NCI-H2029 (cell line): ENCODE measurements at regions not wholly inside any gene's neighbourhood (a gene's known extent, or its start where the extent isn't known, plus 50 kb on each side); places are given as distances from the start of the nearest gene placed in this dataset.
"Not testable (repeated sequence)": the region's sequence is repeated elsewhere in the genome, so short reads cannot be mapped to it uniquely, and the experiment has no call there.

Experiments
- DNase-seq: peaks from one replicate; lab custom pipeline; 2025; lab: John Stamatoyannopoulos, UW

GRCh38 chr5:51802551-51803184 is 419.4 kb downstream of the ISL1 start:
- DNase-seq = no peak

DNA sequence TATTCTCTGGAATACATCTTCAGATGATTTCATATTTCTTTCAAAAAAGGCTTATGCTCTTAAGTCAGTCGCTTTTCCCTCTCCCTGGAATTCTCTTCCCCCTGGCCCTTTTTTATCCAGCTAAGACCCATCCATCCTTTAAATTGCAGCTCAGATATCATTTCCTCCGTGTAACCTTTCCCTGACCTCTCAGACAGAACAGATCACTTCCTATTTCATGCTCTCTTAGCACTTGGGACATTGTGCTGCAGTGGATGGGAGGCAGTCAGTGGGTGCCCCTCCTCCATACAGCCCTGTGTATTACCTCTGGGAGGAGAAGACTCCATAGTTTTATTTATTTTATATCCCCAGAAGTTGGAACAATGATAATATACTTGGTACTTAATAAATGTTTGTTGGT is 423.4 kb downstream of the ISL1 start:
- no peak for DNase-seq

- no peak for DNase-seq
These were observed 427.3 kb downstream of the ISL1 start for GRCh38 chr5:51810592-51810991.

- no peak for DNase-seq
These were observed 428.7 kb downstream of the ISL1 start for GRCh38 chr5:51811883-51812471.

GRCh38 chr5:51814817-51815216 is 431.6 kb downstream of the ISL1 start:
- not testable (repeated sequence) for DNase-seq

DNA sequence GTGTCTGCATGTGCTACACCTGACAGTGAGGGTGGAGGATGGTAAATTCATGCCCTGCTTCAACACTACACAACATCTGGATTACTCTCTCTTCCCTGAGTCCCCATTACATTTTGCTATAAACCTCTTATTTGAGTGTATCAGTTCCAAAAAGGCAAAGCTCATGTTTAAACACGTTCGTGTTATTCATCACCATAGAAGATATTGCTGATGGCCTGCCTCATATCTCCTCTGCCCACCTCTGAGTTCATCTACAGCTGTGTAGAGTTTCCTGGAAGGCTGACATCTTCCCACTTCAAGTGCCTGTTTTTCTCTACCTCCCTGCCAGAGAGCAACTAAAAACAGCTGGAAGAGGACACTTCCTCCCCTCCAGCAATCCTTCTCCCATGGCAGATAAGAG is 433.2 kb downstream of the ISL1 start:
- no peak for DNase-seq

GRCh38 chr5:51821697-51822096 is 438.4 kb downstream of the ISL1 start:
- peak; percentile 39 for DNase-seq

- no peak for DNase-seq
These were observed 446.0 kb downstream of the ISL1 start for GRCh38 chr5:51829230-51829629.

DNA sequence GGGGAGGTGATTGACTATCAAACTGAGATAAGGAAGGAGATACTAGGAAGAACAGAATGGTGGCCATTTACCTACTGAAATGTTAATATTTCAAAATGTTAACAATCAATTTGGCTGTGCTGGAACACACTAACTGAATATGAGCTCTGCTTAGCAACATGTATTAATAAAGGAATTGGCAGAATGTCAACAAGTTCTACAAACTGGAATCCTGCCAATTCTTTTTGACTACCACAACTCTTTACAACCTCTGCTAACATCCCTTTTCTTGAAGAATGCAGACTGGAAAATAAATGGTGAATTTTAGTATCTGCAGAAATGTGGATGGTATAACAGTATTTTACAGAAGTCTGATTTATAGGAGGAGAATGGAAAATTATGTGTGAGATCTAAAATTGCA is 446.4 kb downstream of the ISL1 start:
- no peak for DNase-seq

DNA sequence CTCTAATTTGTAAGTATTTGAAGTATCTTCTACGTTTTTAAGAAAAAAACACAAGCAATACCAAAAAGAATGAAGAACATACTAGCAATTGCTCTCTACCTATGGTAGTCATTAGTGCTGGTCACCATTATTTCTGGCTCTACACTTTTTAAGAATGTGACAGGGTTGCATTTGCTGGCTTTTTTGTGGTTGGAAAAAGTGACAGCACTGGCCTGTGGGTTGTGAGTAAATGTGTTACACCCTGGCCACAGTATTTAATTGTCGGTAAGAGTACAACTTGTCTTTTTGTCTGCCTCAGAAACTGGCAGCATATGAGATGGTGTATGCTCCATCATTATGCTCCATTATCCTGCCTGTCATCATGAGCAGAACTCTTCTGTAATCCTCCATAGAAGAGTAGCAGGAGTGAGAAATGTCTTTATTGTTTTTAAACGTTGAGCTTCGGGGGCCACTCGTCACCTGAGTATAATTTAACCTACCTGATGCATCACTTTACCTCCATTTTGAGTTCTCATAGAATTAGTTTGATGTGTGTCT is 449.8 kb downstream of the ISL1 start:
- DNase-seq = no peak

- DNase-seq = no peak
These were observed 455.2 kb downstream of the ISL1 start for GRCh38 chr5:51838459-51838858.

GRCh38 chr5:51843893-51844292 is 460.6 kb downstream of the ISL1 start:
- no peak for DNase-seq

DNA sequence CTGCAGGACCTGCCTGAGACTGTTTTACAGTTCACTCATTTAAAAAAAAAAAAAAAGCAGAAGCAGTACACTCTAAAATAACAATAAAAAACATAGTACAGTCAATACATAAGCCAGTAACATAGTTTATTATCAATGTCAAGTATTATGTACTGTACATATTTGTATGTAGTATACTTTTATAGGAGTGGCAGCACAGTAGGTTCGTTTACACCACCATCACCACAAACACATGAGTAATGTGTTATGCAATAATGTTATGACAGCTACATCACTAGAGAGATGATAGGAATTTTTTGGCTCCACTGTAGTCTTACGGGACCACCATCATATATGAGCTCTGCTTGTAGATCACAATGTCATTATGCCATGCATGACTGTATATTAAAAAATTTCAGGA is 462.8 kb downstream of the ISL1 start:
- no peak for DNase-seq

DNA sequence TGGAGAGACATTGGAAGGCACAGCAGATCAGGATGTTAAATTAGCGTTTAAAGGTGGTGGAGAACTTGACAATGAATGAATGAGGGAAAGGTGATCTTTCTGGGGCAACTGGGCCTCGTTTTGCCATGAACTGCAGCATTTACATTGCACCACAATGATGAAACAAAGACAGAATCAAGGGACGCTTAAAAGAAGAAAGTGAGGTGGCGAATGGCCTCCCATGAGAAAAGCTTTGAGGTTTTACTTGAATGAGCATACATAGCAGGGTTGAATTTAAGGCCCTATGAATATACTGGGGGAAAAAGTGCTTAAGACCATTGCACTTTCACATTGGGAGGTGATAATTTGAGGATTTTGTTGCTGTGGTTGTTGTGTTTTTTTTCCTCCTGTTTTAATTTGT is 476.4 kb downstream of the ISL1 start:
- no peak for DNase-seq

GRCh38 chr5:51860532-51861018 is 477.3 kb downstream of the ISL1 start:
- DNase-seq = no peak

DNA sequence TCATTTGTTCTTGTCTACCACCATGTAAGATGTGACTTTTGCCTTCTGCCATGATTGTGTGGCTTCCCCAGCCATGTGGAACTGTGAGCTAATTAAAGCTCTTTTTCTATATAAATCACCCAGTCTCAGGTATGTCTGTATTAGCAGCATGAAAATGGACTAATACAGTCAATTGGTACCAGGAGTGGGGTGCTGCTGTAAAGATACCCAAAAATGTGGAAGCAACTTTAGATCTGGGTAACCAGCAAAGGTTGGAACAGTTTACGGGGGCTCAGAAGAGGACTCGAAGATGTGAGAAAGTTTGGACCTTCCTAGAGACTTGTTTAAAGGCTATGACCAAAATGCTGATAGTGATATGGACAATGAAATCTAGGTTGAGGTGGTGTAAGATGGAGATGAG is 488.9 kb downstream of the ISL1 start:
- DNase-seq = no peak

- DNase-seq = no peak
These were observed 498.7 kb downstream of the ISL1 start for GRCh38 chr5:51881901-51882300.

GRCh38 chr5:51882647-51883046 is 499.4 kb downstream of the ISL1 start:
- no peak for DNase-seq

DNA sequence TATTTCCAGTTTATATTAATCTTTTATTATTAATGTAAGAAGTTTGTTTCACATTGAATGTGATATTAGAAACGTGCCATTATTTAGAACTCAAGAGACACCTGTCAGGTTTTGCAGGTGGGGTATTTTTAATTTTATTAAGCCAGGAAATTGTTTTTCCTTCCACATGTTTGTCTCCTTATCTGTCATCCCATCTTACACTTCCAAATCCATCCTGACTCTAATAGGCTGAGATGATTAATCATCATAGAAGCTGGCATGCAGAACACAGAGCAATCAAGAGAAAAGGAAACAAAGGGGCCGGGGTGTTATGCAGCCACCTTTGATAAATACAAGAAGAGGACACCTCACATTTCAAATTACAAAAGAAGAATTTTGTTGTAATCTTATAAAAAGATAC is 506.5 kb downstream of the ISL1 start:
- DNase-seq = no peak

GRCh38 chr5:51890435-51891116 is 507.3 kb downstream of the ISL1 start:
- DNase-seq = no peak

- DNase-seq = no peak
These were observed 509.4 kb downstream of the ISL1 start for GRCh38 chr5:51892680-51893079.

- DNase-seq = no peak
These were observed 512.6 kb downstream of the ISL1 start for GRCh38 chr5:51895834-51896233.

- DNase-seq = no peak
These were observed 519.3 kb downstream of the ISL1 start for GRCh38 chr5:51902512-51902911.
